Tibial nerve (tissue), 4 donors: ENCODE measurements at regions not wholly inside any gene's neighbourhood (a gene's known extent, or its start where the extent isn't known, plus 50 kb on each side); places are given as distances from the start of the nearest gene placed in this dataset.

Experiments used
- DNase-seq, 2 donors: peaks; one replicate each; pipeline ENCODE4 v3.0.0-alpha.2; 2019; ENCODE audit warnings: low spot score in 2 of 2
- H3K27ac ChIP-seq, 4 donors: fragments of 200-600 bp; sonication (generic) in 3 of 4; one replicate each; pipeline ENCODE4 v1.5.1; 2017 to 2019; ENCODE audit warnings: mild to moderate bottlenecking in 1 of 4
- H3K27me3 ChIP-seq, 2 donors: fragments of 200-600 bp; sonication (generic) in 1 of 2; one replicate each; pipeline versions ENCODE4 v1.5.1 to v1.6.0; 2017 to 2019
- H3K36me3 ChIP-seq, 3 donors: fragments of 200-600 bp; sonication (generic); one replicate each; pipeline ENCODE4 v1.5.1; 2018 to 2019
- H3K4me1 ChIP-seq, 4 donors: fragments of 200-600 bp; sonication (generic) in 3 of 4; one replicate each; pipeline ENCODE4 v1.5.1; 2017 to 2019
- H3K4me3 ChIP-seq, 4 donors: fragments of 200-600 bp; sonication (generic) in 3 of 4; one replicate each; pipeline ENCODE4 v1.5.1; 2017 to 2019; ENCODE audit warnings: mild to moderate bottlenecking in 1 of 4, moderate library complexity in 1 of 4
- H3K9me3 ChIP-seq, 4 donors: fragments of 200-600 bp; sonication (generic) in 3 of 4; one replicate each; pipeline ENCODE4 v1.5.1; 2017 to 2019
- EP300 ChIP-seq, 2 donors: sonication (generic); formaldehyde crosslinking; IDR thresholded peaks; one replicate each; pipeline ENCODE4 v1.6.1; 2017; ENCODE audit warnings: antibody characterized with exemption in 2 of 2, mild to moderate bottlenecking in 1 of 2
- POLR2A ChIP-seq, 2 donors: fragments of 450-650 bp; IDR thresholded peaks; one replicate each; pipeline ENCODE4 v1.6.1; 2017; ENCODE audit warnings: antibody characterized with exemption in 2 of 2, mild to moderate bottlenecking in 2 of 2, moderate library complexity in 2 of 2
- WGBS, 2 donors: methylation state at CpG; one replicate each; pipeline ENCODE4 v1.1.5; 2018; 5-methylcytosine and 5-hydroxymethylcytosine counted together
- TF ChIP-seq, protein P1 (sequence below), 5 experiments: fragments of 200-600 bp in 3 of 5; fragments of 450-650 bp in 2 of 5; sonication (generic) in 3 of 5; IDR thresholded peaks; one replicate each; pipeline ENCODE4 v1.5.1; 2016 to 2019; ENCODE audit warnings: antibody characterized with exemption in 5 of 5, mild to moderate bottlenecking in 3 of 5, moderate library complexity in 2 of 5

DNA sequence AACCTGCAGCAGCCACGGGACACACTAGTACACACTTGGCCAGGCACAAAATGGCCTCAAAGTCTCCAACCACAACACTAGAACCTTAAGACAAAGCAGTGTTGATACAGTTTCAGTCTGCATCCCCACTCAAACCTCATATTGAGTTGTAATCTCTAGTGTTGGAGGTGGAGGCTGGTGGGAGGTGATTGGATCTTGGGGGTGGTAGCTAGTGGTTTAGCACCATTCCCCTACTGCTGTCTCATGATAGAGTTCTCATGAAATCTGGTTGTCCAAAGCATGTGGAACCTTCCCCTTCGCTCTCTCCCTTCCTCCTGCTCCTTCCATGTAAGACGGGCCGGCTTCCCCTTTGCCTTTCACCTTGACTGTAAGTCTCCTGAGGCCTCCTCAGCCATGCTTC lies 638.7 kb downstream of the UQCRFS1 start:
- Histone ChIP-seq H3K4me3 (no peak overlapping the region), H3K27me3 (no peaks in the 10 kb centered on the region), H3K27ac (no peak overlapping the region), H3K4me1 (no peaks in the 10 kb centered on the region), H3K9me3 (no peaks in the 10 kb centered on the region), H3K36me3 (no peaks in the 10 kb centered on the region)
- 92 to 93% methylated on average over 4 of the region's 4 CpGs for WGBS, 2 donors
- TF ChIP-seq, protein P1, sequence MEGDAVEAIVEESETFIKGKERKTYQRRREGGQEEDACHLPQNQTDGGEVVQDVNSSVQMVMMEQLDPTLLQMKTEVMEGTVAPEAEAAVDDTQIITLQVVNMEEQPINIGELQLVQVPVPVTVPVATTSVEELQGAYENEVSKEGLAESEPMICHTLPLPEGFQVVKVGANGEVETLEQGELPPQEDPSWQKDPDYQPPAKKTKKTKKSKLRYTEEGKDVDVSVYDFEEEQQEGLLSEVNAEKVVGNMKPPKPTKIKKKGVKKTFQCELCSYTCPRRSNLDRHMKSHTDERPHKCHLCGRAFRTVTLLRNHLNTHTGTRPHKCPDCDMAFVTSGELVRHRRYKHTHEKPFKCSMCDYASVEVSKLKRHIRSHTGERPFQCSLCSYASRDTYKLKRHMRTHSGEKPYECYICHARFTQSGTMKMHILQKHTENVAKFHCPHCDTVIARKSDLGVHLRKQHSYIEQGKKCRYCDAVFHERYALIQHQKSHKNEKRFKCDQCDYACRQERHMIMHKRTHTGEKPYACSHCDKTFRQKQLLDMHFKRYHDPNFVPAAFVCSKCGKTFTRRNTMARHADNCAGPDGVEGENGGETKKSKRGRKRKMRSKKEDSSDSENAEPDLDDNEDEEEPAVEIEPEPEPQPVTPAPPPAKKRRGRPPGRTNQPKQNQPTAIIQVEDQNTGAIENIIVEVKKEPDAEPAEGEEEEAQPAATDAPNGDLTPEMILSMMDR (IDR thresholded peaks at IDR 0.05) = no peak
- TF ChIP-seq POLR2A (IDR thresholded peaks at IDR 0.05) (no peak), EP300 (IDR thresholded peaks at IDR 0.05) (no peak)
- DNase-seq = no peak

DNA sequence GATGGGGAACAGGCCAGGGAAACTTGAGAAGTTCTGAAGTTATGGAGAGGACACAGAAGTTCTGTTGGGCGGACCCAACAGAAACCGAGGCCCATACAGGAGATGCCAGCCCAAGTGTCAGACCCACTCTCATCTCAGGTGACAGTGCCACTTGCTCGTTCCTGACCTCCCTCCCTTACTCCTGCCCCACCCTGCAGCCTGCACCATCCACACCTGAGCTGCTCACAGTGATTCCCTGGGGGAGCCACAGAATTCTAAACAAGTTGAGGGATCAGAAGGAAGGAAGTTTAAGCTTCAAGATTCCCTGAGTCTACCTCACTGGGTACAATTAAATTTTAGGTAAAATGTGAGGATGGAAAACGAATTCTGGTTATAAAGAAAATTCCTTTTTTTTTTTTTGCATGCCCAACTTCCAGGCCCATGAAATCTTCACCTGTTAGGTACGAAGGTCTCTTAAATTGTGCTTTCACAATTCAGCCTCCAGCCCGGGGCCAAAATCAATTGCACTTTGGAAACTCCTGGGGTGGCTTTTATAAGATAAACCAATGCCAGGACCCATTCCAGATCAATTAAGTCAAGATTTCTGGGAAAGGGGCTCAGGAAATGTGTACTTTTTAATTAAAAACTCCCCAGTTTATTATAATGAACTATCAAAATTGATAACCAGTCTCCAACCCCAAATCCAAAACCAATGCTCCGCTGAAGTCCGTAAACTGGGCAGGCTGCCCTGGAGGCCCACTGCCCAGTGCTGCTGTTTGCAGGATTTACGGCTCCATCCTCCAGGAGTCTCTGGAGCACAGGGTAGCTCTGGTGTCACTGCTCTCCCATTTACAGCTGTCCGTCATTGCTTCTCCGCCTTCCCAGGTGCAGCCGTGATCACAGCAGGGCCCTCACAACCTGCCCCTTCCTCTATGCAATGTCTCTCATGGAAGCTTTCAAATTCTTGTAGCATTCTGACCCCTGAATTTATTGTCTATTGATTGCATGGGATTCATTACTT lies 643.5 kb downstream of the UQCRFS1 start:
- H3K4me3 ChIP-seq = no peak overlapping the region
- no peaks in the 10 kb centered on the region for H3K9me3 ChIP-seq
- no peaks in the 10 kb centered on the region for H3K4me1 ChIP-seq
- 64 to 73% methylated on average over 12 of the region's 12 CpGs for WGBS, 2 donors
- H3K27me3 ChIP-seq = no peaks in the 10 kb centered on the region
- no peak for DNase-seq
- H3K36me3 ChIP-seq = no peaks in the 10 kb centered on the region
- no peak for TF ChIP-seq EP300 (IDR thresholded peaks at IDR 0.05)
- TF ChIP-seq POLR2A (IDR thresholded peaks at IDR 0.05) = no peak
- TF ChIP-seq, protein P1 (IDR thresholded peaks at IDR 0.05) = no peak
- no peak overlapping the region for H3K27ac ChIP-seq

DNA sequence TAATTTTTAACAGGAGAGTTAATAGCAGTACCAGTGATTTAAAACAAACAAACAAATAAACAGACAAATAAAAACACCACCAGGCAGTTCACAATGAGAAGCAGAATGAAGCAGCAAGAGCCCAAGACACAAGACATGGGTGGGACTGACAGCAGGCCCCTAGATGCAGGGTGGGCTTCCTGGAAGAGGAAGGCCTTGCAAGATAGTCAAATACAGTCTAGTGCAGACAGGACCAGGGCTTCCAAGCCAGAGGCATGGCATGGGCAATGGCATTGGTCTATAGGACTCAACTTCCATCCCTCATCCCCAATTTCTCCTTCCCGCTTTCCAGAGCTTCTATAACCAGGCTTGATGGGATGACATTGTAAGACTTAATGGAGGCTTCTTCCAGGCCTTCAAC lies 645.1 kb downstream of the UQCRFS1 start:
- no peaks in the 10 kb centered on the region for H3K9me3 ChIP-seq
- no peak overlapping the region for H3K27ac ChIP-seq
- no peaks in the 10 kb centered on the region for H3K27me3 ChIP-seq
- DNase-seq = no peak
- H3K4me3 ChIP-seq = no peak overlapping the region
- no peaks in the 10 kb centered on the region for H3K4me1 ChIP-seq
- 89 to 96% methylated on average over 1 of the region's 1 CpG for WGBS, 2 donors
- TF ChIP-seq POLR2A (IDR thresholded peaks at IDR 0.05) (no peak), EP300 (IDR thresholded peaks at IDR 0.05) (no peak)
- TF ChIP-seq, protein P1 (IDR thresholded peaks at IDR 0.05) = no peak
- no peaks in the 10 kb centered on the region for H3K36me3 ChIP-seq

DNA sequence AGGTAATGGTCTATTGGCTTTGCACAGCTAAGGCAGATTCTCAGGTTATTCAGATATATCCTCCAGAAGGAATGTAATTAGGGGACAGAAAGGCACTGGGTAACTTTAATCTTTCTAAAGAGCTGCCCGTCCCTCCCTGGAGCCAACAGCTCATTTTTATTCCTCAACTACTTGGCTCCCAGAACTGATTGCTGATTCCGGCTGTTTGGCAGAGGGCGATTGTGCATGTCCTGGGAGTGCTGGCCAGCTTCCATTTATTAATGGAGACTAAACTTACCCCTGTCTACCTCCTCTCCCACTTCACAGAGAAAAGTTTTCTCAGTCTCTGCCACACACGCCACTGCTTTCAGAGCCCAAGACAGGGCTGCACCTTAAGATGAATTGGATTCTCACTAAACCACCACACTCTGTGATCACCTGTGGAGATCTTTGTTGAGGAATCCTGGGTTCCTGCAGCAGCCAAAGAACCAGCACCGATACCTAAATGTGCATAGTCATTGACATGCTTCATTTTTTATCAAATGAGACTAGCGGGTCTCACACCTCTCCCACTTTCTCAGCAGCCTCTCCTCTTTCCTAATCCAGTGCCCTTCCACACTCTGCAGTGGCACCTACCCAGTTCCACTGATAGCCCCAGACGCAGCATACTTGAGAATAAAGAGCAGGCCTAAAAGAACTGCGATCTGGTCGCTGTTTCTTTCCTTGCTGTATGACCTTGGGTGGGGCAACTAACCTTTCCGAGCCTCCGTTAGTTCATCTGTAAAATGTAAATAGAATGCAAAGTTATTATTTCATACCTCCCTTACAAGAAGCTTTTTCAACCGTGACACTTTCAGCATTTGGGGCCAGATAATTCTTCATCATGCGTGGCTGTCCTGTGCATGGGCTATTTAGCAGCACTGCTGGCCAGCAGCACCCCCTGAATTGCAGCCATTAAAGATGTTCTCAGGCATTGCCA lies 648.7 kb downstream of the UQCRFS1 start:
- H3K36me3 ChIP-seq = no peaks in the 10 kb centered on the region
- H3K27me3 ChIP-seq = no peaks in the 10 kb centered on the region
- no peak for DNase-seq
- no peaks in the 10 kb centered on the region for H3K9me3 ChIP-seq
- no peaks in the 10 kb centered on the region for H3K4me1 ChIP-seq
- H3K27ac ChIP-seq = no peak overlapping the region
- WGBS, 2 donors = 79 to 80% methylated on average over 13 of the region's 13 CpGs
- no peak overlapping the region for H3K4me3 ChIP-seq
- no peak for TF ChIP-seq POLR2A (IDR thresholded peaks at IDR 0.05)
- TF ChIP-seq, protein P1 (IDR thresholded peaks at IDR 0.05) = no peak
- TF ChIP-seq EP300 (IDR thresholded peaks at IDR 0.05) = no peak
